ENCODE measurements at regions not wholly inside any gene's neighbourhood (a gene's known extent, or its start where the extent isn't known, plus 50 kb on each side); places are given as distances from the start of the nearest gene placed in this dataset.

GRCh38 chr6:141452354-141452686 is 680.4 kb upstream of the GJE1 start:
- FAIRE-seq (no peak), DNase-seq (ENCODE audit: low read depth) (no peak)
- H3K4me3 ChIP-seq (ENCODE audit: insufficient read depth, low read depth, low read length) = no peak overlapping the region
- no peaks in the 10 kb centered on the region for H4K20me1 ChIP-seq (ENCODE audit: insufficient read depth, low read length)
- H3K9ac ChIP-seq (ENCODE audit: low read length) = no peak overlapping the region
- H3K27ac Mint-ChIP-seq (ENCODE audit: unreplicated experiment) = no peak overlapping the region
- TF ChIP-seq CTCF (IDR thresholded peaks at IDR 0.05; ENCODE audit: insufficient read depth, low read depth, low read length) (no peak), EZH2 (IDR thresholded peaks at IDR 0.05; ENCODE audit: insufficient read depth, low read length) (no peak)
- H3K9me3 ChIP-seq (ENCODE audit: insufficient read depth, low read depth, low read length) = no peaks in the 10 kb centered on the region
- peak overlapping the region; percentile 61 for H3K4me2 ChIP-seq (ENCODE audit: low read length)
- peak overlapping the region; percentile 24 for H2AFZ ChIP-seq (ENCODE audit: low read depth, low read length)
- H3K9me3 Mint-ChIP-seq (ENCODE audit: unreplicated experiment) = no peaks in the 10 kb centered on the region
- no peaks in the 10 kb centered on the region for H3K79me2 ChIP-seq (ENCODE audit: insufficient read depth, low read length)
- no peaks in the 10 kb centered on the region for H3K27me3 ChIP-seq (ENCODE audit: insufficient read depth, low read length)
- H3K4me3 Mint-ChIP-seq (ENCODE audit: unreplicated experiment) = no peak overlapping the region
- H3K36me3 Mint-ChIP-seq (ENCODE audit: low read depth, unreplicated experiment) = no peaks in the 10 kb centered on the region
- H3K27ac ChIP-seq (ENCODE audit: low read depth, low read length) = peak overlapping the region; percentile 76
- H3K4me1 Mint-ChIP-seq (ENCODE audit: low read depth, unreplicated experiment) = peaks cover 11% of the 10 kb centered on the region
- H3K27me3 Mint-ChIP-seq (ENCODE audit: low read depth, unreplicated experiment) = no peaks in the 10 kb centered on the region
- H3K4me1 ChIP-seq (ENCODE audit: insufficient read depth, low read length) = peaks cover 17% of the 10 kb centered on the region
- no peaks in the 10 kb centered on the region for H3K36me3 ChIP-seq (ENCODE audit: insufficient read depth, low read length)

- Histone ChIP-seq H3K4me1 (ENCODE audit: insufficient read depth, low read length) (peaks cover 17% of the 10 kb centered on the region), H2AFZ (ENCODE audit: low read depth, low read length) (no peak overlapping the region), H3K4me3 (ENCODE audit: insufficient read depth, low read depth, low read length) (no peak overlapping the region), H3K9me3 (ENCODE audit: insufficient read depth, low read depth, low read length) (no peaks in the 10 kb centered on the region), H3K9ac (ENCODE audit: low read length) (peak overlapping the region; percentile 49), H3K4me2 (ENCODE audit: low read length) (peak overlapping the region; percentile 61), H4K20me1 (ENCODE audit: insufficient read depth, low read length) (no peaks in the 10 kb centered on the region), H3K36me3 (ENCODE audit: insufficient read depth, low read length) (no peaks in the 10 kb centered on the region), H3K79me2 (ENCODE audit: insufficient read depth, low read length) (no peaks in the 10 kb centered on the region), H3K27ac (ENCODE audit: low read depth, low read length) (peak overlapping the region; percentile 76), H3K27me3 (ENCODE audit: insufficient read depth, low read length) (no peaks in the 10 kb centered on the region)
- H3K27ac Mint-ChIP-seq (ENCODE audit: unreplicated experiment) = peak overlapping the region; percentile 83
- no peak overlapping the region for H3K4me3 Mint-ChIP-seq (ENCODE audit: unreplicated experiment)
- H3K9me3 Mint-ChIP-seq (ENCODE audit: unreplicated experiment) = no peaks in the 10 kb centered on the region
- H3K4me1 Mint-ChIP-seq (ENCODE audit: low read depth, unreplicated experiment) = peaks cover 11% of the 10 kb centered on the region
- peak; percentile 81 for DNase-seq (ENCODE audit: low read depth)
- no peaks in the 10 kb centered on the region for H3K27me3 Mint-ChIP-seq (ENCODE audit: low read depth, unreplicated experiment)
- peak; percentile 90 for FAIRE-seq
- TF ChIP-seq EZH2 (IDR thresholded peaks at IDR 0.05; ENCODE audit: insufficient read depth, low read length) (no peak), CTCF (IDR thresholded peaks at IDR 0.05; ENCODE audit: insufficient read depth, low read depth, low read length) (no peak)
- H3K36me3 Mint-ChIP-seq (ENCODE audit: low read depth, unreplicated experiment) = no peaks in the 10 kb centered on the region
Measured at GRCh38 chr6:141451511-141452353, 681.0 kb upstream of the GJE1 start.

- no peaks in the 10 kb centered on the region for H3K36me3 Mint-ChIP-seq (ENCODE audit: low read depth, unreplicated experiment)
- DNase-seq (ENCODE audit: low read depth) (no peak), FAIRE-seq (peak; percentile 34)
- Histone ChIP-seq H3K4me3 (ENCODE audit: insufficient read depth, low read depth, low read length) (no peak overlapping the region), H3K4me2 (ENCODE audit: low read length) (peak overlapping the region; percentile 61), H2AFZ (ENCODE audit: low read depth, low read length) (no peak overlapping the region), H3K9me3 (ENCODE audit: insufficient read depth, low read depth, low read length) (no peaks in the 10 kb centered on the region), H3K79me2 (ENCODE audit: insufficient read depth, low read length) (no peaks in the 10 kb centered on the region), H4K20me1 (ENCODE audit: insufficient read depth, low read length) (no peaks in the 10 kb centered on the region), H3K9ac (ENCODE audit: low read length) (peak overlapping the region; percentile 49), H3K4me1 (ENCODE audit: insufficient read depth, low read length) (peaks cover 17% of the 10 kb centered on the region), H3K27ac (ENCODE audit: low read depth, low read length) (peak overlapping the region; percentile 76), H3K27me3 (ENCODE audit: insufficient read depth, low read length) (no peaks in the 10 kb centered on the region), H3K36me3 (ENCODE audit: insufficient read depth, low read length) (no peaks in the 10 kb centered on the region)
- peaks cover 11% of the 10 kb centered on the region for H3K4me1 Mint-ChIP-seq (ENCODE audit: low read depth, unreplicated experiment)
- no peaks in the 10 kb centered on the region for H3K9me3 Mint-ChIP-seq (ENCODE audit: unreplicated experiment)
- no peak overlapping the region for H3K4me3 Mint-ChIP-seq (ENCODE audit: unreplicated experiment)
- TF ChIP-seq CTCF (IDR thresholded peaks at IDR 0.05; ENCODE audit: insufficient read depth, low read depth, low read length) = no peak
- no peak for TF ChIP-seq EZH2 (IDR thresholded peaks at IDR 0.05; ENCODE audit: insufficient read depth, low read length)
- H3K27me3 Mint-ChIP-seq (ENCODE audit: low read depth, unreplicated experiment) = no peaks in the 10 kb centered on the region
- H3K27ac Mint-ChIP-seq (ENCODE audit: unreplicated experiment) = peak overlapping the region; percentile 83
Measured at GRCh38 chr6:141451181-141451510, 681.6 kb upstream of the GJE1 start.
